ENCODE measurements at regions not wholly inside any gene's neighbourhood (a gene's known extent, or its start where the extent isn't known, plus 50 kb on each side); places are given as distances from the start of the nearest gene placed in this dataset.

DNA sequence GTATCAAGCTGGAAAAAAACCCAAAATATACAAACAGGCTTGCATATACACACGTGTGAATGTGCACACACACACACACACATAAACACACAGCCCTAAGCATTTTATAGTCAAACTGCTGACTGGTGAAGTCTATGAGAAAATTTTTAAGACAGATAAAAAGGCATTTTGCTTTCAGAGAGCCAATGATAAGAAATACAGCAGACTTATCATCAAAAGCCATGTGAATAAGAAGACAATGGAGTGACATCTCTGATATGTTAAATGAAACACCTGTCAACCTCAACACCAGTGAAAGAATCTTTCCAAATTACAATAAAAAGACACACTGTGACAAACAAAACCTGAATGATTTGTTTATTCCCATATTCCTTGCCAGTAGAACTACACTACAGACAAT, 233.3 kb downstream of the CDH9 start:
- no TSS peak for BruUV-seq (replicated peaks)
- no peaks in the 10 kb centered on the region for H3K27me3 ChIP-seq (ENCODE audit: control insufficient read depth, insufficient read depth, low read length)
- POLR2A ChIA-PET = no interaction called here
- H3K27ac ChIP-seq (ENCODE audit: low read length) = no peak overlapping the region
- H3K4me3 ChIP-seq (ENCODE audit: low read depth in 2 of 2, low read length in 2 of 2) = no peak overlapping the region
- CTCF ChIA-PET = no interaction called here
- TF ChIP-seq, protein P1, sequence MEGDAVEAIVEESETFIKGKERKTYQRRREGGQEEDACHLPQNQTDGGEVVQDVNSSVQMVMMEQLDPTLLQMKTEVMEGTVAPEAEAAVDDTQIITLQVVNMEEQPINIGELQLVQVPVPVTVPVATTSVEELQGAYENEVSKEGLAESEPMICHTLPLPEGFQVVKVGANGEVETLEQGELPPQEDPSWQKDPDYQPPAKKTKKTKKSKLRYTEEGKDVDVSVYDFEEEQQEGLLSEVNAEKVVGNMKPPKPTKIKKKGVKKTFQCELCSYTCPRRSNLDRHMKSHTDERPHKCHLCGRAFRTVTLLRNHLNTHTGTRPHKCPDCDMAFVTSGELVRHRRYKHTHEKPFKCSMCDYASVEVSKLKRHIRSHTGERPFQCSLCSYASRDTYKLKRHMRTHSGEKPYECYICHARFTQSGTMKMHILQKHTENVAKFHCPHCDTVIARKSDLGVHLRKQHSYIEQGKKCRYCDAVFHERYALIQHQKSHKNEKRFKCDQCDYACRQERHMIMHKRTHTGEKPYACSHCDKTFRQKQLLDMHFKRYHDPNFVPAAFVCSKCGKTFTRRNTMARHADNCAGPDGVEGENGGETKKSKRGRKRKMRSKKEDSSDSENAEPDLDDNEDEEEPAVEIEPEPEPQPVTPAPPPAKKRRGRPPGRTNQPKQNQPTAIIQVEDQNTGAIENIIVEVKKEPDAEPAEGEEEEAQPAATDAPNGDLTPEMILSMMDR (IDR thresholded peaks at IDR 0.05) = no peak
- TF ChIP-seq, protein P2, sequence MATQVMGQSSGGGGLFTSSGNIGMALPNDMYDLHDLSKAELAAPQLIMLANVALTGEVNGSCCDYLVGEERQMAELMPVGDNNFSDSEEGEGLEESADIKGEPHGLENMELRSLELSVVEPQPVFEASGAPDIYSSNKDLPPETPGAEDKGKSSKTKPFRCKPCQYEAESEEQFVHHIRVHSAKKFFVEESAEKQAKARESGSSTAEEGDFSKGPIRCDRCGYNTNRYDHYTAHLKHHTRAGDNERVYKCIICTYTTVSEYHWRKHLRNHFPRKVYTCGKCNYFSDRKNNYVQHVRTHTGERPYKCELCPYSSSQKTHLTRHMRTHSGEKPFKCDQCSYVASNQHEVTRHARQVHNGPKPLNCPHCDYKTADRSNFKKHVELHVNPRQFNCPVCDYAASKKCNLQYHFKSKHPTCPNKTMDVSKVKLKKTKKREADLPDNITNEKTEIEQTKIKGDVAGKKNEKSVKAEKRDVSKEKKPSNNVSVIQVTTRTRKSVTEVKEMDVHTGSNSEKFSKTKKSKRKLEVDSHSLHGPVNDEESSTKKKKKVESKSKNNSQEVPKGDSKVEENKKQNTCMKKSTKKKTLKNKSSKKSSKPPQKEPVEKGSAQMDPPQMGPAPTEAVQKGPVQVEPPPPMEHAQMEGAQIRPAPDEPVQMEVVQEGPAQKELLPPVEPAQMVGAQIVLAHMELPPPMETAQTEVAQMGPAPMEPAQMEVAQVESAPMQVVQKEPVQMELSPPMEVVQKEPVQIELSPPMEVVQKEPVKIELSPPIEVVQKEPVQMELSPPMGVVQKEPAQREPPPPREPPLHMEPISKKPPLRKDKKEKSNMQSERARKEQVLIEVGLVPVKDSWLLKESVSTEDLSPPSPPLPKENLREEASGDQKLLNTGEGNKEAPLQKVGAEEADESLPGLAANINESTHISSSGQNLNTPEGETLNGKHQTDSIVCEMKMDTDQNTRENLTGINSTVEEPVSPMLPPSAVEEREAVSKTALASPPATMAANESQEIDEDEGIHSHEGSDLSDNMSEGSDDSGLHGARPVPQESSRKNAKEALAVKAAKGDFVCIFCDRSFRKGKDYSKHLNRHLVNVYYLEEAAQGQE (IDR thresholded peaks at IDR 0.05; ENCODE audit: insufficient read depth in 1 of 2, low read depth in 2 of 2, low read length in 1 of 2) = no peak
- no peak for TF ChIP-seq TCF7L2 (IDR thresholded peaks at IDR 0.05; ENCODE audit: low read depth, low read length)
- no peak for TF ChIP-seq POLR2AphosphoS5 (IDR thresholded peaks at IDR 0.05; ENCODE audit: low read depth, low read length)
- no peak for TF ChIP-seq SIN3A (IDR thresholded peaks at IDR 0.05; ENCODE audit: borderline replicate concordance, insufficient read depth, low read depth, low read length)
- intact Hi-C loops (cut with micrococcal nuclease; ENCODE audit: unreplicated experiment) (no loop called here), in situ Hi-C loops (cut with HindIII; ENCODE audit: low pct_unique_long_range_greater_than_20kb, low sequenced_read_pairs) (no loop called here)
- no peaks in the 10 kb centered on the region for H3K36me3 ChIP-seq (ENCODE audit: control insufficient read depth, insufficient read depth, low read length)
- ATAC-seq = no peak
- H3K4me1 ChIP-seq (ENCODE audit: control insufficient read depth, insufficient read depth, low read length) = no peaks in the 10 kb centered on the region
- H3K9me3 ChIP-seq (ENCODE audit: control insufficient read depth, insufficient read depth, low read depth, low read length) = peaks cover 33% of the 10 kb centered on the region
- DNase-seq (ENCODE audit: low read depth, low spot score) = no peak

DNA sequence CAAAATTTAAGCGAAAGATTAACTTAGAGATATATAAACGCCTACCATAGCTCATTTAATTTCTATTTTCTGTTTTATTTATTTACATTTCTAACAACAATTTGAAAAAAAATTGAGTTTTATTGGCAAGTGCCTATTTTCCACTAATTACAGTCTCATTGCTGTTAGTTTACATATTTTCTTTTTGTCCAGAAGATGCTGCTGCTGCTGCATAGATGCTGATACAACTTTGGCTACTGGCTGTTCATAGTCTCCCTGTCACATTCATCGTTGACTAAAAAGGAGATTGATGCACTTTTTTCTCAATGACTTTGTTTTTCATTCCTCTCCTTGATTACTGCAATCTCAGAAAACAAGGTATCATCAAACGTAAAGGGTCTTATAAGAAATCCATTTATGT, 235.4 kb downstream of the CDH9 start:
- ATAC-seq (no peak), DNase-seq (ENCODE audit: low read depth, low spot score) (no peak)
- H3K27ac ChIP-seq (ENCODE audit: low read length) = no peak overlapping the region
- intact Hi-C loops (cut with micrococcal nuclease; ENCODE audit: unreplicated experiment) (no loop called here), in situ Hi-C loops (cut with HindIII; ENCODE audit: low pct_unique_long_range_greater_than_20kb, low sequenced_read_pairs) (no loop called here)
- no peaks in the 10 kb centered on the region for H3K4me1 ChIP-seq (ENCODE audit: control insufficient read depth, insufficient read depth, low read length)
- H3K9me3 ChIP-seq (ENCODE audit: control insufficient read depth, insufficient read depth, low read depth, low read length) = peaks cover 31% of the 10 kb centered on the region
- CTCF ChIA-PET = no interaction called here
- no peaks in the 10 kb centered on the region for H3K27me3 ChIP-seq (ENCODE audit: control insufficient read depth, insufficient read depth, low read length)
- no peak for TF ChIP-seq SIN3A (IDR thresholded peaks at IDR 0.05; ENCODE audit: borderline replicate concordance, insufficient read depth, low read depth, low read length)
- BruUV-seq (replicated peaks) = no TSS peak
- POLR2A ChIA-PET = no interaction called here
- no peaks in the 10 kb centered on the region for H3K36me3 ChIP-seq (ENCODE audit: control insufficient read depth, insufficient read depth, low read length)
- H3K4me3 ChIP-seq (ENCODE audit: low read depth in 2 of 2, low read length in 2 of 2) = no peak overlapping the region

DNA sequence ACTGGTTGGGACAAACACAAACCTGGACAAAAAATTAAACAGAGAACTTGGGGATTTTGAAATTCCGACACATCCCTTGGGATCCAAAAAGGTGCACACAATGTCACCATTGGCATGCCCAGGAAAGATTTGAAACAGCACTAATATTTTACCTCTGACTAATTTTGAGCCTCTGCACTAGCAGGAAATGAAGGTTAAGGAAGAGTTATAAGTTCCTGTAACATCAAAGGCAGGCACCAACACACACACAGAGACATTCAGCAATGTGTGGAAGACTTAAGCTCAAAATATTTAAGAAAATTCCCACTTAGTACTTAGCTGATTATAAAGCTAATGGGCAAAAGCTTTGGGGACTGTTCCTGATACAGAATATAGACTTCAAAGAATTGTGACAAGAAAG, 247.0 kb downstream of the CDH9 start:
- peak overlapping the region; percentile 76 for H3K27ac ChIP-seq (ENCODE audit: low read length)
- peaks cover 13% of the 10 kb centered on the region; the same call in 1 of the 2 replicates for H3K4me1 ChIP-seq (ENCODE audit: control insufficient read depth, insufficient read depth, low read length)
- in situ Hi-C loops (cut with HindIII; ENCODE audit: low pct_unique_long_range_greater_than_20kb, low sequenced_read_pairs) = no loop called here
- CTCF ChIA-PET = no interaction called here
- H3K9me3 ChIP-seq (ENCODE audit: control insufficient read depth, insufficient read depth, low read depth, low read length) = no peaks in the 10 kb centered on the region
- DNase-seq (ENCODE audit: low read depth, low spot score) (peak; percentile 62), ATAC-seq (peak; percentile 93)
- no peaks in the 10 kb centered on the region for H3K36me3 ChIP-seq (ENCODE audit: control insufficient read depth, insufficient read depth, low read length)
- TF ChIP-seq SIN3A (IDR thresholded peaks at IDR 0.05; ENCODE audit: borderline replicate concordance, insufficient read depth, low read depth, low read length) (no peak), TCF7L2 (IDR thresholded peaks at IDR 0.05; ENCODE audit: low read depth, low read length) (peak; percentile 93), POLR2AphosphoS5 (IDR thresholded peaks at IDR 0.05; ENCODE audit: low read depth, low read length) (no peak)
- TF ChIP-seq, protein P2 (IDR thresholded peaks at IDR 0.05; ENCODE audit: insufficient read depth in 1 of 2, low read depth in 2 of 2, low read length in 1 of 2) = no peak
- peak overlapping the region in 1 of 2 experiments; percentile 25; a peak in 2 of 4 replicates for H3K4me3 ChIP-seq (ENCODE audit: low read depth in 2 of 2, low read length in 2 of 2)
- BruUV-seq (replicated peaks) = no TSS peak
- intact Hi-C loops (cut with micrococcal nuclease; ENCODE audit: unreplicated experiment) = no loop called here
- POLR2A ChIA-PET = no interaction called here
- H3K27me3 ChIP-seq (ENCODE audit: control insufficient read depth, insufficient read depth, low read length) = no peaks in the 10 kb centered on the region
